Osteoblast (primary cell): ENCODE measurements at regions not wholly inside any gene's neighbourhood (a gene's known extent, or its start where the extent isn't known, plus 50 kb on each side); places are given as distances from the start of the nearest gene placed in this dataset.

Experiments
- DNase-seq: peaks from one replicate; pipeline ENCODE4 v3.0.0; 2011; ENCODE audit warnings: low spot score, mixed read lengths; ENCODE audit not compliant: insufficient read length; ENCODE audit errors: missing footprints
- H2AFZ ChIP-seq: 2 replicates; pipeline ENCODE4 v1.6.0; 2011; ENCODE audit warnings: mild to moderate bottlenecking, low read length
- H3K27ac ChIP-seq: 2 replicates; pipeline ENCODE4 v1.5.1; 2011; ENCODE audit warnings: mild to moderate bottlenecking, low read depth, low read length, moderate library complexity
- H3K27me3 ChIP-seq: 2 replicates; pipeline ENCODE4 v1.6.0; 2012; ENCODE audit warnings: mild to moderate bottlenecking, control low read depth, inconsistent platforms, low read length, moderate library complexity; ENCODE audit not compliant: insufficient read depth
- H3K36me3 ChIP-seq: 2 replicates; pipeline ENCODE4 v1.5.1; 2011; ENCODE audit warnings: mild to moderate bottlenecking, low read length, control low read depth, moderate library complexity; ENCODE audit not compliant: insufficient read depth
- H3K4me1 ChIP-seq: 2 replicates; pipeline ENCODE4 v1.5.1; 2011; ENCODE audit warnings: mild to moderate bottlenecking, low read length, control low read depth, moderate library complexity; ENCODE audit not compliant: insufficient read depth
- H3K4me2 ChIP-seq: 2 replicates; pipeline ENCODE4 v1.6.0; 2011; ENCODE audit warnings: mild to moderate bottlenecking, low read length; ENCODE audit not compliant: insufficient read depth
- H3K4me3 ChIP-seq: fragments of 200-600 bp; sonication (generic); 3 replicates; pipeline ENCODE4 v1.5.1; 2012; ENCODE audit warnings: mild to moderate bottlenecking, low read length, inconsistent platforms; ENCODE audit not compliant: insufficient read depth
- H3K79me2 ChIP-seq: 2 replicates; pipeline ENCODE4 v1.6.0; 2012; ENCODE audit warnings: mild to moderate bottlenecking, low read length, control low read depth, inconsistent platforms; ENCODE audit not compliant: insufficient read depth
- H3K9me3 ChIP-seq: 2 replicates; pipeline ENCODE4 v1.5.1; 2011; ENCODE audit warnings: low read depth, low read length, control low read depth
- H4K20me1 ChIP-seq: 2 replicates; pipeline ENCODE4 v1.6.0; 2012; ENCODE audit warnings: mild to moderate bottlenecking, low read length, control low read depth; ENCODE audit not compliant: insufficient read depth
- TF ChIP-seq, protein P1 (sequence below): IDR thresholded peaks from 2 replicates; pipeline ENCODE4 v1.5.1; 2011; ENCODE audit warnings: mild to moderate bottlenecking, low read depth, low read length, moderate library complexity; ENCODE audit errors: extremely low read depth

DNA sequence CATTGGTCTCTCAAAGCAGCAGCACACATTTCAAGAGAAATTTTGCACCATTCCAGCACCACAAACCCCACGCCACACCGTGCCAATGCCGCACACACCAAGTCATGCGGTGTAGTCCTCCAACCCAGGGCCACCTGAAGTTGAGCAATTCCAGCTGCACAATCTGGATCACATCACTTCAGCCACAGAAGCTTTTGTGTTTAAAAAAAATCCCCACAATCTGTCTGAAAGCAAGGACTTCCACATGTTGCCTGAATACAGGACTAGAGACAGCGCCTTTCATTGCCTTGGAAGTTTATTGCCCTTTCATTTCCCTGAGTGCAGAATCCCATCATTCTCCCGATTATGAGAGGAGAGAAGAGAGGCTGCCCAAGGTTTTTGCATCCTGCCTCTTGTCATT, 175.6 kb upstream of the BCL6 start:
- no peaks in the 10 kb centered on the region for H3K36me3 ChIP-seq
- no peaks in the 10 kb centered on the region for H4K20me1 ChIP-seq
- no peak overlapping the region for H3K4me3 ChIP-seq
- H3K27me3 ChIP-seq = no peaks in the 10 kb centered on the region
- H3K4me1 ChIP-seq = peaks cover 22% of the 10 kb centered on the region
- H3K79me2 ChIP-seq = no peaks in the 10 kb centered on the region
- no peak overlapping the region for H3K4me2 ChIP-seq
- no peak overlapping the region for H2AFZ ChIP-seq
- TF ChIP-seq, protein P1, sequence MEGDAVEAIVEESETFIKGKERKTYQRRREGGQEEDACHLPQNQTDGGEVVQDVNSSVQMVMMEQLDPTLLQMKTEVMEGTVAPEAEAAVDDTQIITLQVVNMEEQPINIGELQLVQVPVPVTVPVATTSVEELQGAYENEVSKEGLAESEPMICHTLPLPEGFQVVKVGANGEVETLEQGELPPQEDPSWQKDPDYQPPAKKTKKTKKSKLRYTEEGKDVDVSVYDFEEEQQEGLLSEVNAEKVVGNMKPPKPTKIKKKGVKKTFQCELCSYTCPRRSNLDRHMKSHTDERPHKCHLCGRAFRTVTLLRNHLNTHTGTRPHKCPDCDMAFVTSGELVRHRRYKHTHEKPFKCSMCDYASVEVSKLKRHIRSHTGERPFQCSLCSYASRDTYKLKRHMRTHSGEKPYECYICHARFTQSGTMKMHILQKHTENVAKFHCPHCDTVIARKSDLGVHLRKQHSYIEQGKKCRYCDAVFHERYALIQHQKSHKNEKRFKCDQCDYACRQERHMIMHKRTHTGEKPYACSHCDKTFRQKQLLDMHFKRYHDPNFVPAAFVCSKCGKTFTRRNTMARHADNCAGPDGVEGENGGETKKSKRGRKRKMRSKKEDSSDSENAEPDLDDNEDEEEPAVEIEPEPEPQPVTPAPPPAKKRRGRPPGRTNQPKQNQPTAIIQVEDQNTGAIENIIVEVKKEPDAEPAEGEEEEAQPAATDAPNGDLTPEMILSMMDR = no peak
- H3K27ac ChIP-seq = no peak overlapping the region
- no peak for DNase-seq
- no peaks in the 10 kb centered on the region for H3K9me3 ChIP-seq

DNA sequence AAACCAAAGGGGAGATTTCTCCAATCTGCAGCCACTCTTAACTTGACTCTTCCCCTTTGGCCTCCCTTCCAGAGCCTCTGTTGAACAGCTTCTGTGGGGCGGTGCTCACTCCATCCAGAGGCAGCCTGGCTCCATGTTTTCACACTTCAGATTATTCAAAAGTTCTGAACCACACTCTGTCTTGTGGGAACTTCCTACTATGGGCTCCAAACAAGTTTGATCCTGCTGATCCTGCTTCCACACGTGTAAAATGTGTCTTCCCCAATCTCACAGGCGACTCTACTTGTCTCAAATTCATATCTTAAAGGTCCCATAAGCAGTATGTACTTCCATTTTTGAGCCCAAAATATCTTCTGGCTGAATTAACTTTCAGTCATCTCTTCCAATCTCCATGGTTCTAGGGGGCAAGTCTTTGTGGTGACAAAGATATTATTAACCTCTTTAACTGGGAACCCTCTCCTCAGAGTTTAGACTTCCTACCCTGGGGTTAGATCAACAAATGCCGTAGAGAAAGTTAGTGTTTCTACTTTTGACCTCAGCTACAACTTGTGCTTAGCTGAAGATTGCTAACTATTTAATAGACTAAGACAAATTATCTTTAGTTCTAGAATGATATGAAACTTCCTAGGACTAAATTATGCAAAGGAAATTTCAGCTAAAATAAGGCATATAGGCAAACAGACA, 176.3 kb upstream of the BCL6 start:
- peaks cover 22% of the 10 kb centered on the region for H3K4me1 ChIP-seq
- DNase-seq = no peak
- H3K4me3 ChIP-seq = no peak overlapping the region
- TF ChIP-seq, protein P1 = no peak
- H3K27me3 ChIP-seq = no peaks in the 10 kb centered on the region
- H2AFZ ChIP-seq = peak overlapping the region; percentile 2
- no peaks in the 10 kb centered on the region for H3K9me3 ChIP-seq
- no peaks in the 10 kb centered on the region for H3K79me2 ChIP-seq
- no peaks in the 10 kb centered on the region for H3K36me3 ChIP-seq
- H4K20me1 ChIP-seq = no peaks in the 10 kb centered on the region
- H3K4me2 ChIP-seq = no peak overlapping the region
- no peak overlapping the region for H3K27ac ChIP-seq

DNA sequence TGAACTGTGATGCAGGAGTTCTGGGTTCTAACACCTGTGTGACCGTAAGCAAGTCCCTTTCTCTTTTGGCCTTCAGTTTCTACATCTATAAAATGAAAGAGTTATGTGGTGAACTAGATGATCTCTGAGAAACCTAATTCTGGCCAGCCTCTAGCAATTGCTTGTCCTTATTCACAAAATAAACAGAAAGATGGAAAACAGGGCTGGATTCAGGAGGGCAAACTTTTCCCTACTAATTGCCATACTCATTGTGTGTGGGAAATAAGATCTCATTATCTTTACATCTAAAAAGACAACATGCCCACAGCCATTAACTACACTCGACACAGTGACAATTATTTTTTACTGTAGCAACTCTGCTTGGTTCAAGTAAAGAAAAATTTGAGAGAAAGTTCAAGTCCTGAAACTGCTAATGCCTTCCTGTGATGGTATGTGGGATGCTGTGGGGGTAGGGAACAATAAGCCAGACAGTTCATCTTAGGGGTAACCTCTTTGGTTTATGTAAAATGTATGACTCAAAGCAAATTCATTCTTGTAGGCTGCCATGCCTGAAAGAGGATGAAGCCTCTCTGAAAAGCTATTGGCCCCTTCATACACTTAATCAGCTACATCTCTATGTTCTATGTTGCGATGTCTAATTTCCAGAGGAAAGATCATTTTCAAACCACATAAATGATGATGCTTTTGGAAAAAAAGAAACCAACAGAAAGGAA, 177.6 kb upstream of the BCL6 start:
- H4K20me1 ChIP-seq = no peaks in the 10 kb centered on the region
- DNase-seq = peak; percentile 64
- H2AFZ ChIP-seq = peak overlapping the region; percentile 52
- H3K4me1 ChIP-seq = peaks cover 16% of the 10 kb centered on the region
- H3K4me3 ChIP-seq = no peak overlapping the region
- peak overlapping the region; percentile 53 for H3K4me2 ChIP-seq
- H3K9me3 ChIP-seq = no peaks in the 10 kb centered on the region
- no peaks in the 10 kb centered on the region for H3K79me2 ChIP-seq
- peak overlapping the region; percentile 55 for H3K27ac ChIP-seq
- no peaks in the 10 kb centered on the region for H3K27me3 ChIP-seq
- no peaks in the 10 kb centered on the region for H3K36me3 ChIP-seq
- TF ChIP-seq, protein P1 = no peak

DNA sequence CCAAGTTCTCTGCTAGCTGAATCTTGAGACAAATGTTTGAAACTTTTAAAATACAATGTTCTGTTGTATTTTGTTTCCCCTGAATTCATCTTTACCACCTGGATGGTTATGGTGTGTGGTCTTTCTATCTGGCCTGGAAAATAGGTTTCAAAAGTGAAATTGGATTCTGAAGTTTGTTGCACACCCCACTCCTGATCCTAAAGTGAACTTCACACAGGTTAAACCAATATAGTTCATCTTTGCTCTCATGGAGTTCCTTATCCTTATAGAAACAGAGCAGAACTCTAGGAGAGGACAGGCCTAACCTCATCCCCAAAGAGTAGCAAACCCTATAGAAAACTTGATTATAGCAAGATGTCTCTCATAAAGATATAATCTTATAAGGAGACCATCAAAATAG, 179.4 kb upstream of the BCL6 start:
- Histone ChIP-seq H3K27me3 (no peaks in the 10 kb centered on the region), H3K4me2 (no peak overlapping the region), H3K9me3 (no peaks in the 10 kb centered on the region), H3K27ac (no peak overlapping the region), H2AFZ (no peak overlapping the region), H3K36me3 (no peaks in the 10 kb centered on the region), H3K4me3 (no peak overlapping the region), H3K4me1 (peaks cover 14% of the 10 kb centered on the region), H4K20me1 (no peaks in the 10 kb centered on the region), H3K79me2 (no peaks in the 10 kb centered on the region)
- TF ChIP-seq, protein P1 = no peak
- DNase-seq = no peak
